Endothelial cell of umbilical vein (primary cell): ENCODE measurements at regions not wholly inside any gene's neighbourhood (a gene's known extent, or its start where the extent isn't known, plus 50 kb on each side); places are given as distances from the start of the nearest gene placed in this dataset.

Source experiments
- BruUV-seq: library from RNA; stranded (reverse); fragments of 400-500 nt; replicated peaks from 2 replicates; lab custom pipeline; 2021; lab: Mats Ljungman, UMichigan
- CTCF ChIA-PET: fragments of 300-600, 350-600 bp; sonication (Branson Sonifier 250); formaldehyde crosslinking; loops from one replicate; lab custom pipeline; 2021; ENCODE audit warnings: antibody characterized with exemption, inconsistent platforms; lab: Charles Lee
- POLR2A ChIA-PET: fragments of 300-600, 350-600 bp; sonication (Branson Sonifier 250); formaldehyde crosslinking; loops from one replicate; lab custom pipeline; 2021; ENCODE audit warnings: antibody characterized with exemption, inconsistent platforms; lab: Charles Lee
- DNase-seq: peaks from one replicate; pipeline ENCODE4 v3.0.0-alpha.2; 2011; ENCODE audit warnings: low read depth, low spot score
- FAIRE-seq: peaks from 2 replicates; lab custom pipeline; 2011; peaks lifted over from hg19 to GRCh38; lab: Jason Lieb, UNC
- H2AFZ ChIP-seq: 2 replicates; pipeline ENCODE4 v1.6.0; 2012; ENCODE audit warnings: low read depth, low read length, control low read depth, inconsistent platforms
- H3K27ac ChIP-seq: 2 replicates; pipeline ENCODE4 v1.5.1; 2011; ENCODE audit warnings: low read depth, mild to moderate bottlenecking, control low read depth, low read length, moderate library complexity; ENCODE audit not compliant: insufficient read depth
- H3K27me3 ChIP-seq, 2 experiments: 2 replicates each; pipeline versions ENCODE4 v1.6.0 to v1.6.1; 2011; ENCODE audit warnings: low read length in 2 of 2, mixed read lengths in 1 of 2; ENCODE audit not compliant: control insufficient read depth in 2 of 2, insufficient read depth in 2 of 2
- H3K36me3 ChIP-seq, 2 experiments: 2 replicates in 1 of 2; 3 replicates in 1 of 2; pipeline ENCODE4 v1.5.1; 2011; ENCODE audit warnings: low read length in 2 of 2, mild to moderate bottlenecking in 1 of 2, moderate library complexity in 1 of 2; ENCODE audit not compliant: control insufficient read depth in 2 of 2, insufficient read depth in 2 of 2; ENCODE audit errors: extremely low read depth in 1 of 2
- H3K4me1 ChIP-seq: 3 replicates; pipeline ENCODE4 v1.5.1; 2011; ENCODE audit warnings: mild to moderate bottlenecking, low read length; ENCODE audit not compliant: control insufficient read depth, insufficient read depth; ENCODE audit errors: extremely low read depth
- H3K4me2 ChIP-seq: 2 replicates; pipeline ENCODE4 v1.6.1; 2011; ENCODE audit warnings: low read length, control low read depth, mixed read lengths; ENCODE audit not compliant: insufficient read depth
- H3K4me3 ChIP-seq, 3 experiments: fragments of 200-600 bp in 1 of 3; sonication (generic), shearing (Covaris generic) in 1 of 3; replicated peaks in 1 of 3; 2 replicates each; pipeline ENCODE4 v1.5.1; 2011 to 2016; ENCODE audit warnings: control low read depth in 3 of 3, low read length in 3 of 3, mild to moderate bottlenecking in 2 of 3, inconsistent platforms in 1 of 3, low read depth in 1 of 3, moderate library complexity in 1 of 3; ENCODE audit not compliant: insufficient read depth in 1 of 3
- H3K79me2 ChIP-seq: 2 replicates; pipeline ENCODE4 v1.6.0; 2012; ENCODE audit warnings: low read length, inconsistent platforms; ENCODE audit not compliant: control insufficient read depth, insufficient read depth
- H3K9ac ChIP-seq: replicated peaks from 2 replicates; pipeline ENCODE3; 2011; ENCODE audit warnings: low read length, control low read depth; ENCODE audit not compliant: insufficient read depth; ENCODE audit errors: extremely low read depth
- H3K9me1 ChIP-seq: replicated peaks from 3 replicates; pipeline ENCODE4 v1.6.0; 2011; ENCODE audit warnings: mild to moderate bottlenecking, low read length; ENCODE audit not compliant: control insufficient read depth, insufficient read depth; ENCODE audit errors: extremely low read depth
- H3K9me3 ChIP-seq: replicated peaks from 2 replicates; pipeline ENCODE4 v1.5.1; 2012; ENCODE audit warnings: low read length, inconsistent platforms; ENCODE audit not compliant: control insufficient read depth, insufficient read depth
- H4K20me1 ChIP-seq: replicated peaks from 2 replicates; pipeline ENCODE3; 2011; ENCODE audit warnings: mild to moderate bottlenecking, low read length; ENCODE audit not compliant: control insufficient read depth, insufficient read depth; ENCODE audit errors: extremely low read depth
- EZH2 ChIP-seq: IDR thresholded peaks from 2 replicates; pipeline ENCODE4 v1.6.1; 2012; ENCODE audit warnings: borderline replicate concordance, low read depth, mild to moderate bottlenecking, moderate library complexity, low read length, inconsistent platforms; ENCODE audit not compliant: severe bottlenecking
- FOS ChIP-seq: IDR thresholded peaks from 2 replicates; pipeline ENCODE4 v1.6.1; 2011; ENCODE audit warnings: mild to moderate bottlenecking, low read length, moderate library complexity, borderline replicate concordance; ENCODE audit not compliant: insufficient read depth
- GATA2 ChIP-seq: IDR thresholded peaks from 2 replicates; pipeline ENCODE4 v1.7.0; 2011; ENCODE audit warnings: low read depth, mild to moderate bottlenecking, moderate library complexity, mixed read lengths, low read length; ENCODE audit not compliant: insufficient read length, insufficient read depth
- JUN ChIP-seq: IDR thresholded peaks from 2 replicates; pipeline ENCODE4 v1.6.1; 2011; ENCODE audit warnings: borderline replicate concordance, low read depth; ENCODE audit not compliant: insufficient read length, insufficient read depth
- MAX ChIP-seq: IDR thresholded peaks from 2 replicates; pipeline ENCODE4 v1.6.1; 2011; ENCODE audit not compliant: insufficient read depth, insufficient read length
- MYC ChIP-seq: IDR thresholded peaks from one replicate; pipeline ENCODE4 v1.6.1; 2011; ENCODE audit warnings: mild to moderate bottlenecking, low read depth, low read length
- POLR2A ChIP-seq: IDR thresholded peaks from 2 replicates; pipeline ENCODE4 v1.6.1; 2012; ENCODE audit warnings: low read depth, mild to moderate bottlenecking, control low read depth, low read length
- POLR2AphosphoS5 ChIP-seq: IDR thresholded peaks from 2 replicates; pipeline ENCODE4 v1.6.1; 2012; ENCODE audit warnings: low read depth, mild to moderate bottlenecking, control low read depth, low read length, moderate library complexity; ENCODE audit not compliant: insufficient read depth
- dilution Hi-C: fragments of 300-500 bp; cut with MboI; formaldehyde crosslinking; loops from one replicate; pipeline ENCODE4 v1.15.0; 2019; ENCODE audit warnings: low sequenced_read_pairs; ENCODE audit not compliant: extremely low pct_ligation_motif_present
- intact Hi-C: fragments of 100-400 bp; cut with micrococcal nuclease; formaldehyde crosslinking; loops from one replicate; pipeline ENCODE4 v1.10.0; 2022
- TF ChIP-seq, protein P1 (sequence below), 2 donors: IDR thresholded peaks; 1 replicate in 1 of 2; 2 replicates in 1 of 2; pipeline ENCODE4 v1.5.1; 2011; ENCODE audit warnings: low read length in 2 of 2, mild to moderate bottlenecking in 2 of 2, moderate library complexity in 2 of 2, control low read depth in 1 of 2, inconsistent platforms in 1 of 2, low read depth in 1 of 2; ENCODE audit not compliant: insufficient read depth in 1 of 2; ENCODE audit errors: extremely low read depth in 1 of 2

- FAIRE-seq (no peak), DNase-seq (no peak)
- Histone ChIP-seq H3K79me2 (no peaks in the 10 kb centered on the region), H3K9ac (no peak overlapping the region), H3K9me3 (no peaks in the 10 kb centered on the region), H3K27ac (no peak overlapping the region), H3K4me3 (no peak overlapping the region), H3K4me1 (no peaks in the 10 kb centered on the region), H3K9me1 (no peaks in the 10 kb centered on the region), H3K36me3 (no peaks in the 10 kb centered on the region), H3K4me2 (no peak overlapping the region), H3K27me3 (no peaks in the 10 kb centered on the region), H4K20me1 (no peaks in the 10 kb centered on the region), H2AFZ (no peak overlapping the region)
- BruUV-seq = no TSS peak
- dilution Hi-C loops (no loop called here), intact Hi-C loops (no loop called here)
- CTCF ChIA-PET = no interaction called here
- POLR2A ChIA-PET = no interaction called here
- TF ChIP-seq EZH2 (no peak), MAX (no peak), MYC (no peak), FOS (no peak), POLR2AphosphoS5 (no peak), POLR2A (no peak), JUN (no peak), GATA2 (no peak)
- TF ChIP-seq, protein P1, sequence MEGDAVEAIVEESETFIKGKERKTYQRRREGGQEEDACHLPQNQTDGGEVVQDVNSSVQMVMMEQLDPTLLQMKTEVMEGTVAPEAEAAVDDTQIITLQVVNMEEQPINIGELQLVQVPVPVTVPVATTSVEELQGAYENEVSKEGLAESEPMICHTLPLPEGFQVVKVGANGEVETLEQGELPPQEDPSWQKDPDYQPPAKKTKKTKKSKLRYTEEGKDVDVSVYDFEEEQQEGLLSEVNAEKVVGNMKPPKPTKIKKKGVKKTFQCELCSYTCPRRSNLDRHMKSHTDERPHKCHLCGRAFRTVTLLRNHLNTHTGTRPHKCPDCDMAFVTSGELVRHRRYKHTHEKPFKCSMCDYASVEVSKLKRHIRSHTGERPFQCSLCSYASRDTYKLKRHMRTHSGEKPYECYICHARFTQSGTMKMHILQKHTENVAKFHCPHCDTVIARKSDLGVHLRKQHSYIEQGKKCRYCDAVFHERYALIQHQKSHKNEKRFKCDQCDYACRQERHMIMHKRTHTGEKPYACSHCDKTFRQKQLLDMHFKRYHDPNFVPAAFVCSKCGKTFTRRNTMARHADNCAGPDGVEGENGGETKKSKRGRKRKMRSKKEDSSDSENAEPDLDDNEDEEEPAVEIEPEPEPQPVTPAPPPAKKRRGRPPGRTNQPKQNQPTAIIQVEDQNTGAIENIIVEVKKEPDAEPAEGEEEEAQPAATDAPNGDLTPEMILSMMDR (IDR thresholded peaks at IDR 0.05; ENCODE audit: extremely low read depth in 1 of 2, insufficient read depth in 1 of 2, low read depth in 1 of 2, low read length in 2 of 2) = no peak
These were observed 212.7 kb upstream of the NTM start for GRCh38 chr11:131157678-131158077.
